GOT3 (cell line): ENCODE measurements at regions not wholly inside any gene's neighbourhood (a gene's known extent, or its start where the extent isn't known, plus 50 kb on each side); places are given as distances from the start of the nearest gene placed in this dataset.

Experiments
- DNase-seq: peaks from one replicate; lab custom pipeline; 2025; ENCODE audit warnings: mixed read lengths; lab: John Stamatoyannopoulos, UW

DNA sequence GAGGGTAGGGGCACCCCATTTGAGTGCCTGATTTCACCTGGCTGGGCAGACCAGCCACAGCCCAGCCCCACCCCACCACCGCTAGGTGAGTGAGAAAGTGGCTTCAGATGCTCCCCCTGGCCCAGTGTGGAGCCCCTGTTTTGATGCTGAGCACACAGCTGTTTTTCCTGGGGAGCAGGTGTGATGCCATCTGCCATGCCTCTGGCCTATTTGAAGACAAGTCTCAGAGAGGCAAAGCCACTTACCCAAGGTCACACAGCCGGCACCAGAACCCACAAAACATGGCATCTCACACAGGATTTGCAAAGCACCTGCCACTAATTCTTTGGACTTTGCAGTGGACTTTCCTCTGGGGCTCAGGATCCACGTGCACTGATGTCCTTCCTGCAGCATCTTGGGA lies 131.3 kb downstream of the INHBB start:
- DNase-seq: no peak

- no peak for DNase-seq
Measured at GRCh38 chr2:120477831-120478481, 132.0 kb downstream of the INHBB start.

GRCh38 chr2:120480346-120480902 lies 134.5 kb downstream of the INHBB start:
- no peak for DNase-seq

GRCh38 chr2:120480903-120481445 lies 135.0 kb downstream of the INHBB start:
- no peak for DNase-seq

GRCh38 chr2:120481446-120482194 lies 135.7 kb downstream of the INHBB start:
- DNase-seq: no peak

GRCh38 chr2:120482334-120482733 lies 136.4 kb downstream of the INHBB start:
- DNase-seq: no peak

DNA sequence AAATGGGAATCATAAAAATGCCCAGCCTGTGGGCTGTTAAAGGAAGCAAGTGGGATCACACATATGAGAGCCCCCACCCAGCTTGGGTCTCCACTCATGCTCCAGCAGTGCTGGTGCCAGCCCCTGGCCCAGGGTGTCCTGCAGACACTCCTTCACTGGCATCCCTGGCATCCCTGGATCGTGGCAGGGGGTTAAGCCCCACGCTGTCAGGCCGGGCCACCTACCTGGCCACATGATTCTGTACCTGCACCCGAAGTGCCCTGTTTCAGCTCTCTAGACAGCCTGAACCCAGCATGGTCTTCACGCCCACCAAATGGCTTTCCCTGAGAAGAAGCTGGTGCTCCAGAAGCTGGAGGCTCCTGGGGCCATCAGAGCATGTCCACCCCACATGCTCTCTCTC lies 137.4 kb downstream of the INHBB start:
- DNase-seq: no peak

GRCh38 chr2:120485096-120485495 lies 139.2 kb downstream of the INHBB start:
- no peak for DNase-seq

GRCh38 chr2:120486441-120486840 lies 140.5 kb downstream of the INHBB start:
- DNase-seq: no peak

DNA sequence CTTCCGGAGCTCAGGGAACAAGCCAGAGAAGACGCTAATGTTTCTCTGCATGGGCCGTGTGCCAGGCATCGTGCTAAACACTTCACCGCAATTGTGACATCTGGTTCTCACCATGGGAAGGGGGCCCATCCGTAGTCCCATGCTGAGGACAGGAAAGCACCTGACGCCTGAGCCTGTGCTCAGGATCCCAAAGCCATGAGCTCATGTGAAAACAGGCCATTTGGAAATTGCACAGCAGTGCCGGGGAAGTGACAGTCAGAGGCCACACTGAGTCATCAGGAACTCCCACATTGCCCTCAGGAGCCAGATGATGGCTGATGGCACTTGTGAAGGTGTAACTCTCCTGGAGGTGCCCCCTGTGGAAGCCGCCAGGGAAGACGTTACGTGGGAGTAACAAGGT lies 141.0 kb downstream of the INHBB start:
- no peak for DNase-seq

- no peak for DNase-seq
Measured at GRCh38 chr2:120488531-120488930, 142.6 kb downstream of the INHBB start.

DNA sequence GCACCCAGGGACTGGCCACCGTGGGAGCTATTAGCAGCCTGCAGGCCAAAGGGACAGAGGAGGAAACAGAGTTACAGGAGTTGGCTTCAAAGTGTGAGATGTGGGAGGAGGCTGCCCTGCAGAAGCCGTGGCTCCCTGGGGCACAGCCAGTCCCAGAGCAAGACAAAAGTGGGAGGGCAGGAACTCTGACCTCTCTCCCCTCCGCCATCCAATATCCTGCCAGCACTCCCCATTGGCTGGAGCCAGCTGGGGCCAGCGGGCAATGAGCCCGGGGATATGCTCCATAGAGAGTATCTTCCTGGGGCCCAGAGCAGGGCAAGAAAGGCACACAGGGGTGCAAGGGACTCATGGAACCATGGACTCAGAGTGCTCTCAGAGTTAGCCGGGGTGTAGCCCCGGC lies 143.1 kb downstream of the INHBB start:
- DNase-seq: no peak

DNA sequence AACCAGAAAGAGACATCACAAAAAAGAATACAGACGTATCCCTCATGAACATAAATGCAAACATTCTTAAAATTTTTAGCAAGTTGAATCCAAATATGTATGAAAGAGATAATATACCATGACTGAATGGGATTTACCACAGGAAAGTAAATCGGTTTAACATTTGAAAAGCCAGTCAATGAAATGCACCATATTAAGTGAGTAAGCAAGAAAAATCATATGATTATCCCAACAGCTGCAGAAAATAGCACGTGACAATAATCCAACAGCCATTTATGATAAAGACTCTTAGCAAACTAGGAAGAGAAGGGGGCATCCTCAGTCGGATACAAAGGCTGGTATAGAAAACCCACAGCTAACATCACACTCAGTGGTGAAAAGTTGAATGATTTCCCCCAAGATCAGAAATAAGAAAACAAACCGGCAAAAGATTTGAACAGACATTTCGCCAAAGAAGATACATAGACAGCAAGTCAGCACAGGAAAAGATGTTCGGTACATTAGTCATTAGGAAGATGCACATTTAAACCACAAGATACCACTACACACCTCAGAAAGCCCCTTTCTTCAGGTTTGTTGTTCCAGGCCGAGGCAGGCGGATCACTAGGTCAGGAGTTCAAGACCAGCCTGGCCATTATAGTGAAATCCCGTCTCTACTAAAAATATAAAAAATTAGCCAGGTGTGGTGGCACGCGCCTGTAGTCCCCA lies 144.3 kb downstream of the INHBB start:
- DNase-seq: no peak

GRCh38 chr2:120491111-120491625 lies 145.2 kb downstream of the INHBB start:
- DNase-seq: no peak

- no peak for DNase-seq
Measured at GRCh38 chr2:120493231-120493630, 147.3 kb downstream of the INHBB start.

DNA sequence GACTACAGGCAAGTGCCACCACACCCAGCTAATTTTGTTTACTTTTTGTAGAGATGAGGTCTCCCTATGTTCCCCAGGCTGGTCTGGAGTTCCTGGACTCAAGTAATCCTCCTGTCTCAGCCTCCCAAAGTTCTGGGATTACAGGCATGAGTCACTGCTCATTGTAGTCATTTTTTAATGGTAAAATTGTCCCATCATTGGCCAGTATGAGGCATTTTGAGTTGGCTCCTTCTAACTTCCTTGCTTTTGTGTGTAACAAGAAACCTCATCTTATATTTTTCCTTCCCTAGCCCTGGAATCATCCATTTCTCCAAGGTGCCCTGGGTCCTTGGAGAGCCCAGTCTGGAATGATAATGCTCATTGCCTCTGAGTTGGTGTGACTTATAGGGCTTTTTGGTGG lies 148.5 kb downstream of the INHBB start:
- no peak for DNase-seq

DNA sequence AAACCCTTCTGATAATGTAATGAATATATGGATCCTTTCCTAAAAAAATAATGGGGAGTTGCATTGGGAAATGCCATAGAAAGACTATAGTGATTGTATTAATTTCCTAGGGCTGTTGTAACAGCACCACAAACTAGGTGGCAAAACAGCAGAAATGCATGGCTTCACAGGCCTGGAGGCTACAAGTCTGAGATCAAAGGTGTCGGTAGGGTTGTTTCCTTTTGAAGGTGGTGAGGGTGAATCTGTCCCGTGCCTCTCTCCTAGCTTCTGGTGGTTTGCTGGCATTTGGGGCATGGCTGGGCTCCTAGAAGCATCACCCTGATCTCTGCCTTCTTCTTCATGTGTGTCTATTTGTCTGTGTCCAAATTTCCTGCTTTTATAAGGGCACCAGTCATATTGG lies 149.7 kb downstream of the INHBB start:
- DNase-seq: no peak

DNA sequence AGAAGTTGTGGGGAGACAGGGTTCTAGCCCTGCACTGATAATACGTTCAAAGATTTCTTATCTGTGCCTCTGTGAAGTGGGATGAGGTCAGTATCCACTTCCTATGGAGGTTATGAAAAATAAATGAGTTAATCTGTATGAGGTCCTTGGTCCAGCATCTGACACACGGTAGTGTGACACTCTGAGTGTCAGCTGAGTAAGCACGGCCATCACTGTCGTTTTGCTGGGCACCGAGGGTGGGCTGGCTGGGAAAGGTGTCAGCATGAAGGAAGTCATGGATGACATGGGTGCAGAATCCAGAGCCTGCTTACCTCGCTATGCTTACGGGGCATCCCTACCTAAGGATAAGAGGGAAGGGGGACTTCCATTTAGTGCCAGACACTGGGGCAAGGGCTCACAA lies 150.3 kb downstream of the INHBB start:
- no peak for DNase-seq

GRCh38 chr2:120496759-120497158 lies 150.8 kb downstream of the INHBB start:
- no peak for DNase-seq

DNA sequence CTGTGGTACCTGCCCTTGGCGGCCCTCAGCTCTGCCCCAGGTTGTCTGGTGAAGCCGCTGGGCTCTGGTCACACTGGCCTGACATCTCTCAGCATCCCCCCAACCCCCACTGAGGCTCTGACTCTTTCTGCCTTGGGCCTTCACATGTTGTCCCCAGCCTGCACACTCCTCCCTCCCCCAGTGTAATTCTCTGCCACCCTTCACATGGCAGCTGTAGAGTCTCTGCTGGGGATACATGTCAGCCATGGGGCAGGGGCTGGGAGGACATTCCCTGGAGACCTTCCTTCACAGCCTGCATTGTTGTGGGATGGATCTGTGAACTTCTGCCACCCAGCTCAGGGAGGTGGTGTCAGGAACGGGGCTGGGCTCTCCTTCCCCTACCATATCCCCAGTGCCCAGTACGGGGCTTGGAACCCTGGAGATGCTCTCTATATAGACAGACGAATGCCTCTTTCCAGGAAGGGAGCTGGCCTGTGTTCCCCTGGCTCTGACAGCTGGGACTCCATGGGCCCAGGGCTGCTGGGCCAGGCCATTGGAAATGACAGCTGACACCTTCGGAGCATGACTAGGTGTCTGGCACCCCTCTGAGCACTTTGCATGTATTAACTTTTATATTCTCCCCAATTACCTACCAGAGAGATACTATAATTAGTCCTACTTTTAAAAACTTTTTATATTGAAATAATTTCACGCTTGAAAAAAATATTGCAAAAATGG lies 151.5 kb downstream of the INHBB start:
- no peak for DNase-seq

GRCh38 chr2:120498121-120498520 lies 152.2 kb downstream of the INHBB start:
- DNase-seq: no peak
